ENCODE measurements at regions not wholly inside any gene's neighbourhood (a gene's known extent, or its start where the extent isn't known, plus 50 kb on each side); places are given as distances from the start of the nearest gene placed in this dataset.
"Not testable (repeated sequence)": the region's sequence is repeated elsewhere in the genome, so short reads cannot be mapped to it uniquely, and the experiment has no call there.

DNA sequence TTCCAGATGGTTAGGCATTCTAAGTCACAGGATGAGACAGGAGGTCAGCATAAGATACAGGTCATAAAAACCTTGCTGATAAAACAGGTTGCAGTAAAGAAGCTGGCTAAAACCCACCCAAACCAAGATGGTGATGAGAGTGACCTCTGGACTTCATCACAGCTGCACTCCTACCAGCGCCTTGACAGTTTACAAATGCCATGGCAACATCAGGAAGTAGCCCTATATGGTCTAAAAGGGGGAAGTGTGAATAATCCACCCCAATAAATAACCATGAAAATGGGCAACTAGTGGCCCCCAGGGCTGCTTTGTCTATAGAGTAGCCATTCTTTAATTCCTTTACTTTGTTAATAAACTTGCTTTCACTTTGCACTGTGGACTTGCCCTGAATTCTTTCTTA is 1448.4 kb downstream of the KCNT2 start:
- not testable (repeated sequence) for DNase-seq

DNA sequence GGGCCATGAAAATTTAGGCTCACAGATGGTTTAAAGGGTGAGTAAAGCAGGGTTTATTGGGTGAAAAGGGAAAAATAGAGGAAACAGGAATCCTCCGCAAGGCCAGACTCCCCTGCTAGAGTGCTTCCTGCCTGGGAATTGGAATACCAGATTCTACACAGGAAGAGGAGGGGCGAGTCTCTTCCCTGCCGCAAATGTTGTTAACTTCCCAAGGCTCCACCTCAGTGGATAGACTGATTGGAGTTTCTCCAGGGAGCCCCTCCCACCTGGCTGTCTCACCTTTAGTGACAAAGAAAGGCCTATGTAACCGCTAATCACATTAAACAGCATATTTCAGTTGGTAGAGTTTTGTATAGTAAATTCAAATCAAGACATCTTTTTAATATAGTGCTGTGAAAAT is 1450.1 kb downstream of the KCNT2 start:
- DNase-seq = no peak

GRCh38 chr1:195153107-195153506 is 1455.1 kb downstream of the KCNT2 start:
- DNase-seq = no peak

- no peak for DNase-seq
Measured at GRCh38 chr1:195150768-195151167, 1457.5 kb downstream of the KCNT2 start.

- DNase-seq = no peak
Measured at GRCh38 chr1:195141294-195141693, 1466.9 kb downstream of the KCNT2 start.

GRCh38 chr1:195130598-195130997 is 1477.6 kb downstream of the KCNT2 start:
- no peak for DNase-seq

DNA sequence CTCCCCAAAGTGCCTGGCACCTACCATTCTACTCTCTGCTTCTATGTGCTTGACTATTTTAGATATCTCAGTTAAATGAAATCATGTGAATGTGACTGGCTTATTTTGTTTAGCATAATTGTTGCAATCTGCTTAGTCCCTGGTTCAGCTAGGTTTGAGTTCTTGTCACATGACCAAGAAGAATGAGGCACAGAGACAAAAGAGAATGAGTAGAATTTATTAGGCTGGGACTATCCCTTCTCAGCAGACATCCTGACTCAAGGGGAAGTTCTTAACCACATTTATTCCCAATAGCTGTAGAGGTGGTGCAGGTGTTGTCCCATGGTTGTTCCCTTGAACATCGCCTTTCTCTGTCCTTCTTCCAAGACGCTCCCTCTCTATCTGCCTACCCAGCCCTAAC is 1485.7 kb downstream of the KCNT2 start:
- DNase-seq = no peak

DNA sequence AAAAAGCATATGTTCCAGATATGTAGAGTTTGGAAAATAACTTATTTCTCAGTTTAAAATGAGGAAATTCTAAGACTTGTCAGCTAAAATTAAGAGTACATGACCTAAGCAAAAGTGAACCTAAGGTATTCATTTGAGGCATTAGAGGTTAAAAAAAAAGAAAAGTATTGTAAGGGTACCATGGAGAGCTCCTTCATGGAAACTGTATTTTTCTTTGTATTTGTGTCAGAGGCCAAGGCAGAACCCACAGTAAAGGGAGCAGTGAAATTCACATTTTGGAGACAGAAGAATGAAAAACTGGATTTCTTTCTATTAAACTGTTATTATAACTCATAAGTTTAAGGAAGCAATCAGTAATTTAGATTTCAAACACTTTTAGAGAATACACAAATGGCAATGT is 1494.8 kb downstream of the KCNT2 start:
- no peak for DNase-seq

DNA sequence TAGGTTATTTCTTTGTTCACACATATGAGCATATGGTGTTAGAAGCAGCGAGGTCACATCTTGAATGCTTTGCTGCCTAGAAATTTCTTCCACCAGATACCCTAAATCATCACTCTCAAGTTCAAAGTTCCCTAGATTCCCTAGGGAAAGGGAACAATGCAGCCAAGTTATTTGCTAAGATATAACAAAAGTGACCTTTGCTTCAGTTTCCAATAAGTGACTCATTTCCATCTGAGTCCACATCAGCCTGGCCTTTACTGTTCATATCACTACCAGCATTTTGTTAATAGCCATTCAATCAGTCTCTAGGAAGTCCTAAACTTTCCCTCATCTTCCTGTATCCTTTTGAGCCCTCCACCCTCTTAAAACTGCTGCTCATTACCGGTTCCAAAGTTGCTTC is 1502.5 kb downstream of the KCNT2 start:
- DNase-seq = no peak

DNA sequence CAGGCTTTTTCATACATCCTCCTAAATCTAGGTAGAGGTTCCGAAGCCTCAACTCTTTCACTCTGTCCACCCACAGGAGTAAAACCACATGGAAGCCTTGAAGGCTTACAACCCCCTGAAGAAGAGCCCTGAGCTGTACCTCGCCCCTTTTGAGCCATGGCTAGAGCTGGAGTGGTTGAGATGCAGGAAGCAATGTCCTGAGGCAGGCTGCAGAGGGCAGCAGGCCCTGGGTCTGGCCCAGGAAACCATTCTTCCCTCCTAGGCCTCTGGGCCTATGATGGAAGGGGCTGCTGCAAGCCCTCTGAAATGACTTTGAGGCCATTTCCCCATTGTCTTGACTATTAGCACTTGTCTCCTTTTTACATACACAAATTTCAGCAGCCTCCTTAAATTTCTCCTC is 1503.0 kb downstream of the KCNT2 start:
- DNase-seq = no peak

GRCh38 chr1:195097316-195097715 is 1510.9 kb downstream of the KCNT2 start:
- no peak for DNase-seq

DNA sequence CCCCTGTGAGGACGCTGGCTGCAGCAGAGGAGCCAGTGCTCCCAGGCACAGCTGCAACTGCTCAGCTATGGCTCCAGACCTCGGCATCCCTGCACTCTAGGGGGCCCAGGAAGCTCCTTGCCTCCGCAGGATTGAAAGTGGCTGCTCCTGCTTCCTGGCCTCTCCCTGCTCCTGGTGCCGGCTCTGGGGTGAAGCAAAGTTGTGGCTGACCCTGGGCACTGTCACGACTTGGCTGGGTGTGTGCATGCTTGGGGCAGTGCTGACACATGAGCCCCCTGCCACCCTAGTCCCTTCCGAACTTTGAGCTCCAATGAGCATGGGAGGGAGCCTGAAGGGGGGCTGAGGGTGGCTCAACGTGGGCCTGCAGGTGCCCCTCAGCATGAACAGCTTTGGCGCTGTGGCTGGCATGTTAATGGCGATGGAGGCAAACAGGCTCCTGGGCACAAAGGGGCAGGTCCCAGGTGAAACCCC is 1512.2 kb downstream of the KCNT2 start:
- no peak for DNase-seq

- no peak for DNase-seq
Measured at GRCh38 chr1:195085196-195085595, 1523.0 kb downstream of the KCNT2 start.

GRCh38 chr1:195082183-195082582 is 1526.1 kb downstream of the KCNT2 start:
- DNase-seq = no peak

DNA sequence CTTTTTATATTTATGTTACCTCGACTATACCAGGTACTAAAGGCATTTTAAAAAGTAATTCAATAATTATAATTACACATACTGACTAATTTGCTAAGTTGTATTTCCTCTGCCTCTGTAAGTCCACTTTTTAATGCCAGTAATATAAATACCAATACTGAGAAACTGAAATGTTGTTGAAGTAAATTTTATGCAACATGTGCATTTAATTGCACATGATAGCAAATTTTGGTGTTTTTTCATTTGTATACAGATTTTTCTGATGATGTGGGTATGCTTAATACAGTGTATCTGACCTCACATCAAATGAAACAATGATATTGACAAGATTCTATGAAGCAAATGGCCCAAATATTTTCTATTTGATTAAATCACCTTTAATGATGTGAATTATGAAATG is 1531.6 kb downstream of the KCNT2 start:
- no peak for DNase-seq

GRCh38 chr1:195075973-195076372 is 1532.3 kb downstream of the KCNT2 start:
- no peak for DNase-seq

GRCh38 chr1:195071461-195071860 is 1536.8 kb downstream of the KCNT2 start:
- DNase-seq = no peak

- DNase-seq = no peak
Measured at GRCh38 chr1:195065437-195065836, 1542.8 kb downstream of the KCNT2 start.

- DNase-seq = no peak
Measured at GRCh38 chr1:195064358-195064757, 1543.9 kb downstream of the KCNT2 start.

GRCh38 chr1:195054217-195054687 is 1554.0 kb downstream of the KCNT2 start:
- DNase-seq = no peak

- no peak for DNase-seq
Measured at GRCh38 chr1:195053478-195053877, 1554.8 kb downstream of the KCNT2 start.

GRCh38 chr1:195047772-195048171 is 1560.5 kb downstream of the KCNT2 start:
- no peak for DNase-seq

DNA sequence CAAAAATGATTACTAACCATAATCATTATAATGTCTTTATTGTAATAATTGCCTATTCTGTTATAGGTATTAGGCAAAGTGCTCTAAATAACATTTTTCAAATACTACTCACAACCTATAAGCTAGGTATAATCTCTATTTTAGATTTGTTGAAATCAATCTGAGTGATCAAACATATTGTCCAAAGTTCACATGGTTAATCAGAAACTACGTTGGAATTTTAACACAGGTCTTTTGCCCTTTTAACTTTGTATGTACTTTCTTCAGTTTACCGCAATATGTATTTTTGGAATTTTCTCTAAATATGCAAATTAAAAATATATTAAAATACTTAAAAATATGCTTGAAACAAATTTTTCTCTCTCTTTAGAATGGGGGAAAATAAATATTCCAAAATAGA is 1563.2 kb downstream of the KCNT2 start:
- DNase-seq = no peak

- DNase-seq = no peak
Measured at GRCh38 chr1:195030793-195031192, 1577.4 kb downstream of the KCNT2 start.

DNA sequence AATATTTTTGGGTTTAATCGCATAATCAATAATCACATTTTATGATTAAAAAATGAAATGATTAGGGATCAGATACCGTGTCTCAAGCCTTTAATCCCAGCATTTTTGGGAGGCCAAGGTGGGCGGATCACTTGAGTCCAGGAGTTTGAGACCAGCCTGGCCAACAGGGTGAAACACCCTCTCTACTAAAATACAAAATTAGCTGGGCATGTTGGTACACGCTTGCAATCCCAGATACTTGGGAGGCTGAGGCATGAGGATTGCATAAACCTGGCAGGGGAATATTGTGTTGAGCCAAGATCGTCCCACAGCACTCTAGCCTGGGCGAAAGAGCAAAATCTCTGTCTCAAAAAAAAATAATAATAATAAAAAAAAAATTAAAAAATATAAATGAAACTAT is 1581.4 kb downstream of the KCNT2 start:
- no peak for DNase-seq

DNA sequence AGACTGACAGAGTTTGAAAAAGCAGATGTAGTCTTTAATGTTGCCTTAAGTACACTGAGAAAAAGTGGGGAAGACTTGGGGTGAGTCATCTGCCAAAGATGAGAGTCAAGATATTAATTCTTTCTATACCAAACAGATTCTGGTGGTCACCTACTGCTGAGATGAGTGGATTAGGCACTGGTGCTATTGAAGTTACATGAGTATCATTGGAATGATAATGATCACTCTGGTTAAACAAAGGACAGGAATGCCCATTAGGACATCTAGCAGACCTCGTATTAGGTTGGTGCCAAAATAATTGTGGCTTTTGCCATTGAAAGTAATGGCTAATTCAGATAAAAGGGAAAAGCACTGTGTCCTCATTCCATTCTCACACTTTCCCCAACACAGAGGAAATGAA is 1588.9 kb downstream of the KCNT2 start:
- DNase-seq = no peak
